K562 (cell line): ENCODE measurements at regions not wholly inside any gene's neighbourhood (a gene's known extent, or its start where the extent isn't known, plus 50 kb on each side); places are given as distances from the start of the nearest gene placed in this dataset.

ENCODE experiments used
- ATAC-seq: fragments of 200-7000 bp; cut with Tn5 transposase; 3 replicates; pipeline ENCODE4 v1.9.1; 2020; ENCODE audit warnings: moderate library complexity
- BruUV-seq: library from RNA; stranded (reverse); fragments of 400-500 nt; replicated peaks from 2 replicates; lab custom pipeline; 2021; lab: Mats Ljungman, UMichigan
- CTCF ChIA-PET: fragments of 300-600 bp; formaldehyde crosslinking; extraction: SDS; loops from one replicate; lab custom pipeline; 2021; ENCODE audit warnings: low intra/inter-chr PET ratio; lab: Yijun Ruan, JAX
- POLR2A ChIA-PET: fragments of 300-600, 350-650 bp; sonication (Branson Sonifier 250); formaldehyde crosslinking; extraction: SDS; loops from one replicate; lab custom pipeline; 2021; ENCODE audit warnings: antibody characterized with exemption, inconsistent platforms; lab: Yijun Ruan, JAX
- DNase-seq, 4 experiments: peaks; one replicate each; pipeline versions ENCODE4 v3.0.0 to v3.0.0-alpha.2; 2011 to 2018; ENCODE audit warnings: low spot score in 3 of 4, mixed read lengths in 3 of 4; ENCODE audit errors: extremely low read depth in 1 of 4
- FAIRE-seq: peaks from 2 replicates; lab custom pipeline; 2011; peaks lifted over from hg19 to GRCh38; lab: Jason Lieb, UNC
- H2AFZ ChIP-seq: 2 replicates; pipeline ENCODE4 v1.6.0; 2011; ENCODE audit warnings: low read depth, low read length, control low read depth, inconsistent platforms
- H3K27ac ChIP-seq: fragments of 200-600 bp; 3 replicates; pipeline ENCODE4 v1.8.0; 2011; ENCODE audit warnings: low read depth, mild to moderate bottlenecking, control low read depth, inconsistent platforms, low read length, moderate library complexity, mixed read lengths; ENCODE audit errors: extremely low read depth
- H3K27me3 ChIP-seq, 2 experiments: fragments of 300-600 bp in 1 of 2; 2 replicates in 1 of 2; 3 replicates in 1 of 2; pipeline versions ENCODE4 v1.6.0 to v1.8.0; 2011; ENCODE audit warnings: inconsistent platforms in 2 of 2, low read length in 2 of 2, mild to moderate bottlenecking in 1 of 2, mixed read lengths in 1 of 2, moderate library complexity in 1 of 2; ENCODE audit not compliant: control insufficient read depth in 2 of 2, insufficient read depth in 2 of 2
- H3K36me3 ChIP-seq: fragments of 300-600 bp; 3 replicates; pipeline ENCODE4 v1.8.0; 2011; ENCODE audit warnings: mild to moderate bottlenecking, low read length, inconsistent platforms; ENCODE audit not compliant: control insufficient read depth, insufficient read depth
- H3K4me1 ChIP-seq, 2 experiments: fragments of 200-600 bp in 1 of 2; replicated peaks in 1 of 2; 2 replicates in 1 of 2; 3 replicates in 1 of 2; pipeline versions ENCODE4 v1.5.1 to v1.8.0; 2011; ENCODE audit warnings: inconsistent platforms in 2 of 2, low read length in 2 of 2, mild to moderate bottlenecking in 1 of 2, mixed read lengths in 1 of 2, moderate library complexity in 1 of 2; ENCODE audit not compliant: control insufficient read depth in 2 of 2, insufficient read depth in 2 of 2
- H3K4me2 ChIP-seq: 2 replicates; pipeline ENCODE4 v1.6.1; 2011; ENCODE audit warnings: low read length, control low read depth, inconsistent platforms, mixed read lengths; ENCODE audit not compliant: insufficient read depth
- H3K4me3 ChIP-seq: fragments of 200-600 bp; sonication (generic), shearing (Covaris generic); 2 replicates; pipeline ENCODE4 v1.5.1; 2016; ENCODE audit warnings: control low read depth, inconsistent platforms
- H3K79me2 ChIP-seq: fragments of 200-600 bp; 3 replicates; pipeline ENCODE4 v1.8.0; 2011; ENCODE audit warnings: low read length, inconsistent platforms; ENCODE audit not compliant: control insufficient read depth, insufficient read depth
- H3K9ac ChIP-seq, 2 experiments: 2 replicates each; pipeline versions ENCODE4 v1.6.0 to v1.6.1; 2011; ENCODE audit warnings: low read depth in 2 of 2, low read length in 2 of 2, control low read depth in 1 of 2, inconsistent platforms in 1 of 2, mild to moderate bottlenecking in 1 of 2, mixed read lengths in 1 of 2; ENCODE audit not compliant: insufficient read depth in 1 of 2
- H3K9me1 ChIP-seq: one replicate; pipeline ENCODE4 v1.6.0; 2011; ENCODE audit warnings: inconsistent platforms, mild to moderate bottlenecking, low read length, moderate library complexity; ENCODE audit not compliant: control insufficient read depth, insufficient read depth
- H3K9me3 ChIP-seq: replicated peaks from 2 replicates; pipeline ENCODE4 v1.5.1; 2011; ENCODE audit warnings: low read depth, low read length, inconsistent platforms; ENCODE audit not compliant: control insufficient read depth, insufficient read depth
- H4K20me1 ChIP-seq: replicated peaks from 2 replicates; pipeline ENCODE4 v1.6.1; 2011; ENCODE audit warnings: low read length, inconsistent platforms, mixed read lengths; ENCODE audit not compliant: control insufficient read depth, insufficient read depth
- BCOR ChIP-seq: fragments of 450-650 bp; IDR thresholded peaks from 2 replicates; pipeline ENCODE4 v1.6.1; 2016
- GTF3C2 ChIP-seq: IDR thresholded peaks from 3 replicates; pipeline ENCODE4 v1.6.1; 2011; ENCODE audit warnings: borderline replicate concordance, mild to moderate bottlenecking, moderate library complexity; ENCODE audit not compliant: insufficient read length; ENCODE audit errors: extremely low read depth
- RBM25 ChIP-seq: fragments of 200-400 bp; formaldehyde crosslinking; IDR thresholded peaks from 2 replicates; pipeline ENCODE4 v1.6.1; 2018; ENCODE audit warnings: low read length, low read depth, moderate library complexity; ENCODE audit not compliant: severe bottlenecking
- TARDBP ChIP-seq: fragments of 450-650 bp; IDR thresholded peaks from 2 replicates; pipeline ENCODE4 v1.6.1; 2016
- ZFP36 ChIP-seq: fragments of 150-350 bp; IDR thresholded peaks from 2 replicates; pipeline ENCODE4 v1.6.1; 2018; ENCODE audit warnings: low read length, low read depth; ENCODE audit not compliant: partially characterized antibody
- WGBS: fragments of 100-300 bp; shearing (Covaris generic); methylation state at CpG from one replicate; pipeline ENCODE4 v1.1.6; 2016; ENCODE audit warnings: low coverage, mixed read lengths; ENCODE audit not compliant: insufficient coverage; ENCODE audit errors: missing lambda C conversion rate; 5-methylcytosine and 5-hydroxymethylcytosine counted together
- in situ Hi-C: fragments of 300-500 bp; cut with MboI; formaldehyde crosslinking; loops from 4 replicates; pipeline ENCODE4 v1.15.0; 2018; ENCODE audit warnings: inconsistent platforms, mixed read lengths
- intact Hi-C: fragments of 100-400 bp; cut with micrococcal nuclease; formaldehyde crosslinking; loops from 2 replicates; pipeline ENCODE4 v1.14.2; 2022

- Histone ChIP-seq H3K79me2 (no peaks in the 10 kb centered on the region), H3K4me3 (no peak overlapping the region), H3K9ac (no peak overlapping the region)
- intact Hi-C loops: no loop called here
- no peak for TF ChIP-seq BCOR
- no peak for TF ChIP-seq RBM25
- no peak for TF ChIP-seq ZFP36
- no peak for TF ChIP-seq TARDBP
- TF ChIP-seq GTF3C2: no peak
- TF ChIP-seq, all 486 proteins: peak for 0
- BruUV-seq: no TSS peak
- ChIA-PET POLR2A (interaction anchor here (0.9 kb wide), 1 partner anchor 8 kb away, joined by 3 read pairs; no protein-coding TSS in a partner anchor), CTCF (no interaction called here)
- Histone ChIP-seq H3K27ac (no peak overlapping the region), H3K27me3 (no peaks in the 10 kb centered on the region), H3K36me3 (no peaks in the 10 kb centered on the region), H3K4me1 (no peaks in the 10 kb centered on the region), H3K4me2 (no peak overlapping the region), H3K9me1 (no peaks in the 10 kb centered on the region), H4K20me1 (no peaks in the 10 kb centered on the region), H2AFZ (no peak overlapping the region), H3K9me3 (no peaks in the 10 kb centered on the region)
- ATAC-seq (no peak), FAIRE-seq (no peak), DNase-seq (no peak)
- in situ Hi-C loops: no loop called here
- 6% methylated on average over 2 of the region's 2 CpGs for WGBS
These were observed 129.6 kb upstream of the CDKN3 start for GRCh38 chr14:54267172-54267571.
